HUES6 (cell line): ENCODE measurements at regions not wholly inside any gene's neighbourhood (a gene's known extent, or its start where the extent isn't known, plus 50 kb on each side); places are given as distances from the start of the nearest gene placed in this dataset.
"Not testable (repeated sequence)": the region's sequence is repeated elsewhere in the genome, so short reads cannot be mapped to it uniquely, and the experiment has no call there.

Experiments
- H3K27ac ChIP-seq: 2 replicates; pipeline ENCODE4 v1.7.0; 2013; ENCODE audit warnings: low read depth, mild to moderate bottlenecking, low read length, inconsistent platforms
- H3K27me3 ChIP-seq: 2 replicates; pipeline ENCODE4 v1.6.1; 2013; ENCODE audit warnings: low read length; ENCODE audit not compliant: control insufficient read depth, insufficient read depth
- H3K36me3 ChIP-seq: 2 replicates; pipeline ENCODE4 v1.6.1; 2013; ENCODE audit warnings: low read length; ENCODE audit not compliant: control insufficient read depth, insufficient read depth
- H3K4me1 ChIP-seq: 2 replicates; pipeline ENCODE4 v1.6.1; 2013; ENCODE audit warnings: low read length; ENCODE audit not compliant: control insufficient read depth, insufficient read depth
- H3K4me3 ChIP-seq: 2 replicates; pipeline ENCODE4 v1.5.1; 2013; ENCODE audit warnings: low read depth, low read length
- H3K9ac ChIP-seq: one replicate; pipeline ENCODE4 v1.6.1; 2013; ENCODE audit warnings: mild to moderate bottlenecking, low read length
- H3K9me3 ChIP-seq: 2 replicates; pipeline ENCODE4 v1.6.1; 2013; ENCODE audit warnings: low read depth, low read length; ENCODE audit not compliant: control insufficient read depth, insufficient read depth

DNA sequence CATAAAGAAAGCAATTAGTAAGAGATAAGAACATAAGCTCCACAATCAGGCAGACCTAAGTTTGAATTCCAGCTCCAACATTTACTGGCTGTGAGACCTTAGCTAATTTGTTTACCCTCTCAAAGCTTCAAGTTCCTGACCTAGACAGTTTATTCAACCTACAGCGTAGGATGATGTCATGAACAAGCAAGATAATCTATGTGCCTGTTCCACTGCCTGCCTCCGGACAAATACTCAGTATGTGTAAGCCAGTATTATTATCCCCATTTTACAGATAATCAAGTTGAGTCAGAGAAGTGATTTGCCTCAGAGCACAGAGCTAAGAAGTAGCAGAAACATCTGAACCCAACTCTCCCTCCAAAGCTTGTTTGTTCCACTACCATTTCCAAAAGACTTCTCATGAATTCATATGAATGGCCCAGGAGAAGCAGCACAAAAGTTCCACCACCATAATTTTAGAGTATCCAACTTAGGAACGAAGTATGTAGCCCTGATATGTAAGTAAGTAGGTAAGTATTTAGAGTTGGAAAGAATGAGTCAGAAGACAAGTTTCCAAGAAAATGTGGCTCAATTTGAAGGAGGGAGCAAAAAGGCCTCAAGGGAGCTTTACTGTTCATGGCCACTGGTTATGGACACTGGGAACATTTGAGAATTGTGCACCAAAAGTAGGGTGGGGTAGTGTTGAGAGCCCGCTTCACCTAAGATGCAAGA lies 398.2 kb downstream of the NFIB start:
- H3K9me3 ChIP-seq, result no peaks in the 10 kb centered on the region
- H3K4me1 ChIP-seq, result no peaks in the 10 kb centered on the region
- H3K9ac ChIP-seq, result no peak overlapping the region
- no peaks in the 10 kb centered on the region for H3K36me3 ChIP-seq
- no peak overlapping the region for H3K4me3 ChIP-seq
- no peak overlapping the region for H3K27ac ChIP-seq
- no peaks in the 10 kb centered on the region for H3K27me3 ChIP-seq

GRCh38 chr9:13915131-13915530 lies 398.8 kb downstream of the NFIB start:
- Histone ChIP-seq H3K4me3 (no peak overlapping the region), H3K27ac (no peak overlapping the region), H3K36me3 (no peaks in the 10 kb centered on the region), H3K27me3 (no peaks in the 10 kb centered on the region), H3K9me3 (no peaks in the 10 kb centered on the region), H3K4me1 (no peaks in the 10 kb centered on the region), H3K9ac (no peak overlapping the region)

DNA sequence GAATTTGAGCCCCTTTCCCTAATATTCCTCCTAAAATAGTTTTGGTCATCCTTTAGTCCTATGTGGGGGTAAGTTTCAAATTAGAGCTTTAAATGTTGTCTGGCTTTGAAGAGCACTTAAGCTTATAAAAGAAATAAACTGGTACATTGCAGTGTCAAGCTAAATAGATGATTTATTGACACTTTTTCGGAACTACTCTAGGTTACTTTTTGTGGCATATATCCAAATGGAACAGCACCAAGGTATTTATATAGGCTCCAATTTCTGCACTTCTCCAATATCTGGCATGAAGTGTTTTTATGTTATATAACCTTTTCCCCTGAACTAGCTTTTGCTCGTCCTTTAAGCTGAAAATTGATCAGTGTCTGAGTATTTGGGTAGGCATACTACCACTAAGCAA lies 402.5 kb downstream of the NFIB start:
- H3K4me1 ChIP-seq, result no peaks in the 10 kb centered on the region
- no peak overlapping the region for H3K27ac ChIP-seq
- H3K36me3 ChIP-seq, result no peaks in the 10 kb centered on the region
- no peak overlapping the region for H3K4me3 ChIP-seq
- no peaks in the 10 kb centered on the region for H3K9me3 ChIP-seq
- H3K27me3 ChIP-seq, result no peaks in the 10 kb centered on the region
- H3K9ac ChIP-seq, result no peak overlapping the region

DNA sequence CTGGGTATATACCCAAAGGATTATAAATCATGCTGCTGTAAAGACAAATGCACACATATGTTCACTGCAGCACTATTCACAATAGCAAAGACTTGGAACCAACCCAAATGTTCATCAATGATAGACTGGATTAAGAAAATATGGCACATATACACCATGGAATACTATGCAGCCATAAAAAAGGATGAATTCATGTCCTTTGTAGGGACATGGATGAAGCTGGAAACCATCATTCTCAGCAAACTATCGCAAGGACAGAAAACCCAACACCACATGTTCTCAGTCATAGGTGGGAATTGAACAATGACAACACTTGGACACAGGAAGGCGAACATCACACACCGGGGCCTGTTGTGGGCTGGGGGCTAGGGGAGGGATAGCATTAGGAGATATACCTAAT lies 406.1 kb downstream of the NFIB start:
- not testable (repeated sequence) for H3K27ac ChIP-seq, H3K9me3 ChIP-seq, H3K4me3 ChIP-seq, H3K4me1 ChIP-seq, H3K9ac ChIP-seq, H3K27me3 ChIP-seq, H3K36me3 ChIP-seq

DNA sequence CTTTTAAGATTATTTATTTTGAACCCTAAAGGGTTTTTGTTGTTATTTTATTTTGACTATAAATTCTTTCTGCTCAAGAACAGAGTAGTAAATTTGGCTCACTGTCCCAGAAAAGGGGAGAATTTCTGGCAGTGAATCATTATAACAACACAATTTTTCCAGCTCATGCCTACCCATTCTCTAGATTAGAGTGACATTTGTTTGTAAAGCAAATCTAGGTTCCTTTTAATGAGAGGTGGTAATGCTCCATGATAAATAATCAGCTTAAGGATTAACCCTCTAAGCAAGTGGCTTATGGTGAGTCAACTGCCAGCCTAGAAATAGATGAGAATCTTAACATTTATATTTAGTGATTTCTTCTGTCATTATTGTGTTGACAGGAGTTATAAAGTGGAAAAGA lies 409.2 kb downstream of the NFIB start:
- H3K27ac ChIP-seq, result no peak overlapping the region
- no peak overlapping the region for H3K4me3 ChIP-seq
- no peaks in the 10 kb centered on the region for H3K36me3 ChIP-seq
- no peaks in the 10 kb centered on the region for H3K27me3 ChIP-seq
- no peaks in the 10 kb centered on the region for H3K9me3 ChIP-seq
- H3K4me1 ChIP-seq, result no peaks in the 10 kb centered on the region; the same call in 1 of the 2 replicates
- no peak overlapping the region for H3K9ac ChIP-seq

DNA sequence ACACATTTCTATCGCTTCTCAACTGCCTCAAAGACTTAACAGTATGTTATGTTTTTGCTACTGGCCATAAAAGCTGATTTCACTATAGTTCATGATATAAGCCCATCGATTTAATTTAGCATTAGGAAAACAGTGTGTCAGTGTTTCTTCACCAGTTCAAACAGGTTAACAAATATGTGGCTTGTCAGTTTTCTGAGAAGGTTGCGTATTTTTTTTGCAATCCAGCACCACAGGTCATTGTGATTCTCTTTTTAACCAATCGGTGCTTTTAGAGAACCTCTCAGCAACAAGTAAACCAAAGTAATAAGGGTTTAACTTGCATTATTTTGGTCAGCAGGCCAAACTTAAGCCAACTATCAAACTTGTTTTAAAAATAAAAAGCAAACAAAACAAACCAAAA lies 409.6 kb downstream of the NFIB start:
- H3K9ac ChIP-seq, result no peak overlapping the region
- H3K4me3 ChIP-seq, result no peak overlapping the region
- no peaks in the 10 kb centered on the region; the same call in 1 of the 2 replicates for H3K4me1 ChIP-seq
- no peaks in the 10 kb centered on the region for H3K9me3 ChIP-seq
- no peaks in the 10 kb centered on the region for H3K27me3 ChIP-seq
- H3K27ac ChIP-seq, result no peak overlapping the region
- no peaks in the 10 kb centered on the region for H3K36me3 ChIP-seq

DNA sequence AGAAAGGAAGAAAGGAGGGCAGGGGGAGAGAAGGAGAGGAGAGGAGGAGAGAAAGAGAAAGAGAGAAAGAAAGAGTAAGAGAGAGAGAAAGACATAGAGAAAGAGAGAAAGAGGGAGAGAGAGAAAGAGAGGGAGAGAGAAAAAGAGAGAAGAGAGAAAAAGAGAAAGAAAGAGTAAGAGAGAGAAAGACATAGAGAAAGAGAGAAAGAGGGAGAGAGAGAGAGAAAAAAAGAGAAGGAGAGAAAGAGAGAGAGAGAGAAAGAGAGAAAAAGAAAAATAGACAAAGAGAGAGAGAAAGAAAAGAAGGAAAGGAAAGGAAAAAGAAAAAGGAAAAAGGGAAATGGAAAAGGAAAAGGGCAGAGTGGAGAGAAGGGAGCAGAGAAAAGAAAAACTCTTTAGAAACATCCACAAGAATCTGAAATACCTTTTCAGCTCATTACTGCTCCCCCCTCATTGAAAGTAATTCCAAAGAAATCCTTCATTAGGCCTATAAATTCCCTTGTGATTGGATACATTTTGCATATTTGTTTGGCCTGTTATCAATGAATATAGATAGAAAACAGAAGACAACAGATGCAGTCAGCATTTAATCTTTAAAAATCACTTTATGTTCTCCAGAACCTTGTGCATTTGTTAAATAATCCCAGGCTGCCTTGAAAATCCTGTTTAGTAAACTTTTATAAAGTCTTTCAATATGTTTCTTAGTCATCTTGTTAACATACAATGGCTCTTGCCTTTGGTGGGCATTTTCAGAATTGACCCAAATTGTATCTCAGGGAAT lies 411.5 kb downstream of the NFIB start:
- Histone ChIP-seq H3K36me3 (no peaks in the 10 kb centered on the region), H3K4me3 (no peak overlapping the region), H3K4me1 (no peaks in the 10 kb centered on the region; the same call in 1 of the 2 replicates), H3K27me3 (no peaks in the 10 kb centered on the region), H3K27ac (no peak overlapping the region), H3K9me3 (no peaks in the 10 kb centered on the region), H3K9ac (no peak overlapping the region)

GRCh38 chr9:13901176-13901575 lies 412.8 kb downstream of the NFIB start:
- H3K27ac ChIP-seq, result no peak overlapping the region
- no peak overlapping the region for H3K9ac ChIP-seq
- H3K27me3 ChIP-seq, result no peaks in the 10 kb centered on the region
- H3K4me3 ChIP-seq, result no peak overlapping the region
- H3K9me3 ChIP-seq, result no peaks in the 10 kb centered on the region
- no peaks in the 10 kb centered on the region; the same call in 1 of the 2 replicates for H3K4me1 ChIP-seq
- H3K36me3 ChIP-seq, result no peaks in the 10 kb centered on the region

GRCh38 chr9:13900449-13900848 lies 413.5 kb downstream of the NFIB start:
- Histone ChIP-seq H3K9me3 (no peaks in the 10 kb centered on the region), H3K4me1 (no peaks in the 10 kb centered on the region; the same call in 1 of the 2 replicates), H3K9ac (no peak overlapping the region), H3K4me3 (no peak overlapping the region), H3K27me3 (no peaks in the 10 kb centered on the region), H3K36me3 (no peaks in the 10 kb centered on the region), H3K27ac (no peak overlapping the region)

GRCh38 chr9:13899924-13900323 lies 414.0 kb downstream of the NFIB start:
- Histone ChIP-seq H3K27ac (no peak overlapping the region), H3K27me3 (no peaks in the 10 kb centered on the region)

GRCh38 chr9:13898957-13899356 lies 415.0 kb downstream of the NFIB start:
- H3K36me3 ChIP-seq, result no peaks in the 10 kb centered on the region
- no peaks in the 10 kb centered on the region; the same call in 1 of the 2 replicates for H3K4me1 ChIP-seq
- no peak overlapping the region for H3K9ac ChIP-seq
- no peak overlapping the region for H3K27ac ChIP-seq
- H3K4me3 ChIP-seq, result no peak overlapping the region
- H3K9me3 ChIP-seq, result no peaks in the 10 kb centered on the region
- H3K27me3 ChIP-seq, result no peaks in the 10 kb centered on the region

More at GRCh38 chr9:13899924-13900323, 414.0 kb downstream of the NFIB start:
- Histone ChIP-seq H3K4me3 (no peak overlapping the region), H3K36me3 (no peaks in the 10 kb centered on the region), H3K9ac (no peak overlapping the region), H3K4me1 (no peaks in the 10 kb centered on the region; the same call in 1 of the 2 replicates), H3K9me3 (no peaks in the 10 kb centered on the region)
